A673 (cell line): ENCODE measurements at regions not wholly inside any gene's neighbourhood (a gene's known extent, or its start where the extent isn't known, plus 50 kb on each side); places are given as distances from the start of the nearest gene placed in this dataset.

Experiments
- EZH2 ChIP-seq: fragments of 200-600 bp; sonication (generic); IDR thresholded peaks from 2 replicates; pipeline ENCODE4 v1.6.1; 2017; ENCODE audit warnings: borderline replicate concordance, low read depth, mild to moderate bottlenecking, mixed read lengths, antibody characterized with exemption, low read length; ENCODE audit not compliant: poor library complexity, severe bottlenecking
- TF ChIP-seq, protein P1 (sequence below): fragments of 300-800, 200-600 bp; sonication (generic); conservative IDR thresholded peaks from 2 replicates; pipeline ENCODE4 v1.5.1; 2017; ENCODE audit warnings: low read depth, mild to moderate bottlenecking, antibody characterized with exemption, low read length, moderate library complexity, mixed read lengths

DNA sequence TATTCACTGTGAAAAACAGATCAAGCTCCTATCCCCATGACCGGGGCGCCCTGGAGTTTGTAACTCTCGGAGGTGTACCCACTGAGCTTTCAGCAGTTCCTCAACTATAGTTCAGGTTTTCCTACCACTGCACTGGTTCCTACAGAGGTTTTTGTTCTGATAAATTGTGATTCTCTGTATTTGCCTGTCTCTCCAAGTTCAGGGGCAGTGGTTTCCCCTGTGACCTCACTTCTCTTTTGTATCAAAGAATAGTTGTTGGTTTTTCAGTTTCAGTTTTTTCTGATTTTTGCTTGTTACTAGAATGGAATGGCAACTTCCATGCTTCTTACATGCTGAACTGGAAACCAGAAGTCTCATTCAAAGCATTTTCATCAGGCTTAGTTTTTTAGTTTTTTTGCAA is 56.8 kb upstream of the PLS3 start:
- TF ChIP-seq, protein P1, sequence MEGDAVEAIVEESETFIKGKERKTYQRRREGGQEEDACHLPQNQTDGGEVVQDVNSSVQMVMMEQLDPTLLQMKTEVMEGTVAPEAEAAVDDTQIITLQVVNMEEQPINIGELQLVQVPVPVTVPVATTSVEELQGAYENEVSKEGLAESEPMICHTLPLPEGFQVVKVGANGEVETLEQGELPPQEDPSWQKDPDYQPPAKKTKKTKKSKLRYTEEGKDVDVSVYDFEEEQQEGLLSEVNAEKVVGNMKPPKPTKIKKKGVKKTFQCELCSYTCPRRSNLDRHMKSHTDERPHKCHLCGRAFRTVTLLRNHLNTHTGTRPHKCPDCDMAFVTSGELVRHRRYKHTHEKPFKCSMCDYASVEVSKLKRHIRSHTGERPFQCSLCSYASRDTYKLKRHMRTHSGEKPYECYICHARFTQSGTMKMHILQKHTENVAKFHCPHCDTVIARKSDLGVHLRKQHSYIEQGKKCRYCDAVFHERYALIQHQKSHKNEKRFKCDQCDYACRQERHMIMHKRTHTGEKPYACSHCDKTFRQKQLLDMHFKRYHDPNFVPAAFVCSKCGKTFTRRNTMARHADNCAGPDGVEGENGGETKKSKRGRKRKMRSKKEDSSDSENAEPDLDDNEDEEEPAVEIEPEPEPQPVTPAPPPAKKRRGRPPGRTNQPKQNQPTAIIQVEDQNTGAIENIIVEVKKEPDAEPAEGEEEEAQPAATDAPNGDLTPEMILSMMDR = no peak
- no peak for TF ChIP-seq EZH2
